A673 (cell line): ENCODE measurements at regions not wholly inside any gene's neighbourhood (a gene's known extent, or its start where the extent isn't known, plus 50 kb on each side); places are given as distances from the start of the nearest gene placed in this dataset.

Source experiments
- BruUV-seq: library from RNA; stranded (reverse); fragments of 400-500 nt; replicated peaks from 2 replicates; lab custom pipeline; 2021; lab: Mats Ljungman, UMichigan
- CTCF ChIA-PET: fragments of 300-600 bp; sonication (Branson Sonifier 250); formaldehyde crosslinking; loops from one replicate; lab custom pipeline; 2022; ENCODE audit warnings: antibody characterized with exemption; lab: Charles Lee
- POLR2A ChIA-PET: fragments of 300-600 bp; sonication (Branson Sonifier 250); formaldehyde crosslinking; loops from one replicate; lab custom pipeline; 2022; ENCODE audit warnings: antibody characterized with exemption; ENCODE audit not compliant: low non-redundant PET; lab: Charles Lee
- DNase-seq: peaks from one replicate; pipeline ENCODE4 v3.0.0-alpha.2; 2015; ENCODE audit warnings: low spot score
- H3K27ac ChIP-seq: fragments of 200-600 bp; sonication (generic); 2 replicates; pipeline ENCODE4 v1.5.1; 2016; ENCODE audit warnings: mixed run types, low read depth, mild to moderate bottlenecking, mixed read lengths, antibody characterized with exemption, low read length; ENCODE audit not compliant: poor library complexity, severe bottlenecking
- H3K27me3 ChIP-seq: fragments of 200-600 bp; sonication (generic); replicated peaks from 2 replicates; pipeline ENCODE4 v1.6.1; 2017; ENCODE audit warnings: mixed run types, low read depth, mild to moderate bottlenecking, mixed read lengths, antibody characterized with exemption, low read length; ENCODE audit not compliant: insufficient read depth, poor library complexity
- H3K36me3 ChIP-seq: fragments of 200-600 bp; sonication (generic); 2 replicates; pipeline ENCODE4 v1.6.1; 2016; ENCODE audit warnings: mixed run types, mild to moderate bottlenecking, mixed read lengths, antibody characterized with exemption, low read length; ENCODE audit not compliant: insufficient read depth, poor library complexity, severe bottlenecking
- H3K4me1 ChIP-seq: fragments of 200-600 bp; sonication (generic); 2 replicates; pipeline ENCODE4 v1.6.1; 2017; ENCODE audit warnings: mixed run types, mild to moderate bottlenecking, mixed read lengths, antibody characterized with exemption, low read length; ENCODE audit not compliant: insufficient read depth, poor library complexity, severe bottlenecking
- H3K4me3 ChIP-seq: fragments of 200-600 bp; sonication (generic); 2 replicates; pipeline ENCODE4 v1.5.1; 2016; ENCODE audit warnings: low read depth, mixed run types, mild to moderate bottlenecking, mixed read lengths, low read length; ENCODE audit not compliant: poor library complexity, severe bottlenecking
- H3K9me3 ChIP-seq: fragments of 200-600 bp; sonication (generic); 2 replicates; pipeline ENCODE4 v1.6.1; 2016; ENCODE audit warnings: mixed run types, low read depth, mild to moderate bottlenecking, mixed read lengths, antibody characterized with exemption, low read length; ENCODE audit not compliant: poor library complexity, severe bottlenecking
- EZH2 ChIP-seq: fragments of 200-600 bp; sonication (generic); IDR thresholded peaks from 2 replicates; pipeline ENCODE4 v1.6.1; 2017; ENCODE audit warnings: borderline replicate concordance, low read depth, mild to moderate bottlenecking, mixed read lengths, antibody characterized with exemption, low read length; ENCODE audit not compliant: poor library complexity, severe bottlenecking
- intact Hi-C: fragments of 100-400 bp; cut with micrococcal nuclease; formaldehyde crosslinking; loops from one replicate; pipeline ENCODE4 v1.10.0; 2022; ENCODE audit not compliant: unreplicated experiment
- TF ChIP-seq, protein P1 (sequence below): fragments of 300-800, 200-600 bp; sonication (generic); conservative IDR thresholded peaks from 2 replicates; pipeline ENCODE4 v1.5.1; 2017; ENCODE audit warnings: low read depth, mild to moderate bottlenecking, antibody characterized with exemption, low read length, moderate library complexity, mixed read lengths

GRCh38 chr5:168020542-168021294 is 270.7 kb upstream of the WWC1 start:
- intact Hi-C loops, result loop anchor here (1.0 to 2.0 kb wide), 2 partner anchors 125 to 438 kb away; no protein-coding TSS in a partner anchor
- Histone ChIP-seq H3K9me3 (no peaks in the 10 kb centered on the region), H3K27ac (peak overlapping the region; percentile 4), H3K4me3 (no peak overlapping the region), H3K36me3 (peaks cover 6% of the 10 kb centered on the region), H3K4me1 (peaks cover 62% of the 10 kb centered on the region), H3K27me3 (no peaks in the 10 kb centered on the region)
- no TSS peak for BruUV-seq
- CTCF ChIA-PET, result no interaction called here
- POLR2A ChIA-PET, result no interaction called here
- no peak for TF ChIP-seq EZH2
- TF ChIP-seq, protein P1, sequence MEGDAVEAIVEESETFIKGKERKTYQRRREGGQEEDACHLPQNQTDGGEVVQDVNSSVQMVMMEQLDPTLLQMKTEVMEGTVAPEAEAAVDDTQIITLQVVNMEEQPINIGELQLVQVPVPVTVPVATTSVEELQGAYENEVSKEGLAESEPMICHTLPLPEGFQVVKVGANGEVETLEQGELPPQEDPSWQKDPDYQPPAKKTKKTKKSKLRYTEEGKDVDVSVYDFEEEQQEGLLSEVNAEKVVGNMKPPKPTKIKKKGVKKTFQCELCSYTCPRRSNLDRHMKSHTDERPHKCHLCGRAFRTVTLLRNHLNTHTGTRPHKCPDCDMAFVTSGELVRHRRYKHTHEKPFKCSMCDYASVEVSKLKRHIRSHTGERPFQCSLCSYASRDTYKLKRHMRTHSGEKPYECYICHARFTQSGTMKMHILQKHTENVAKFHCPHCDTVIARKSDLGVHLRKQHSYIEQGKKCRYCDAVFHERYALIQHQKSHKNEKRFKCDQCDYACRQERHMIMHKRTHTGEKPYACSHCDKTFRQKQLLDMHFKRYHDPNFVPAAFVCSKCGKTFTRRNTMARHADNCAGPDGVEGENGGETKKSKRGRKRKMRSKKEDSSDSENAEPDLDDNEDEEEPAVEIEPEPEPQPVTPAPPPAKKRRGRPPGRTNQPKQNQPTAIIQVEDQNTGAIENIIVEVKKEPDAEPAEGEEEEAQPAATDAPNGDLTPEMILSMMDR, result peak; percentile 47
- peak; percentile 41 for DNase-seq

DNA sequence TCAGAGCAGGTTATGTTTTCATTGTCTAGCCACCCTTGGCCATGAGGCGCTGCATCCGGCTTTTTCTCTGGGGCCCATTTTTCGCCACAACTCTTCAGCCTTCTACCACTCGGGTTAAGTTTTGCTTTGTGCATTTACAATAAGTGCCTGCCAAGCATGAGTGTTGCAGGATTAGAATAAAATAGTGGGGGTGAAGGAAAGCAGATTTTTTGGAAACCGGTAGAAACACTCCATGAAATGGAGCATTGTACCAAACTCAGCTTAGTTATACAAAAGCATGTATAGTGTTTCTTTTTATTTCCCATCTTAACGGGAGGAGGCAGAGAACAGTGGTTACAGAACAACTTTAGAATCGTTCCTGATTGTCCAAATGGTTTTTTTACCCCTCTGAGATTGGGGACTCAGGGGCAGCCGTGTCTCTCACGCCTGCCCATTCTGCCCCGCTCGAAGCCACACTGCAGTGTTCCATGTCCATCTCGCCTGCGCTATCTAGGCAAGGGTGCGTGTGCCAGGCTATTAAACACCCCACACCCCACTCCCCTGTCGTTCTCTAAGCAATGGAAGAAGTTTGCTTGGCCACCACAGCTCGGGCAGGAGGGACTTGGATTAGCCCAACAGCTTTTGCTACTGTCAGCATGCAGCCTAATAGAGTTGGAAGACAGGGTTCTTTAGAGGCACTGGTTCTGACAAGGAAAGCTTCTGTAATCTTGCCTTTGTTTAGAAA is 268.8 kb upstream of the WWC1 start:
- peaks cover 65% of the 10 kb centered on the region for H3K4me1 ChIP-seq
- no peak for TF ChIP-seq EZH2
- TF ChIP-seq, protein P1, result no peak
- DNase-seq, result no peak
- CTCF ChIA-PET, result no interaction called here
- intact Hi-C loops, result no loop called here
- POLR2A ChIA-PET, result no interaction called here
- H3K27ac ChIP-seq, result peak overlapping the region; percentile 64
- no peak overlapping the region for H3K4me3 ChIP-seq
- H3K27me3 ChIP-seq, result no peaks in the 10 kb centered on the region
- no peaks in the 10 kb centered on the region for H3K9me3 ChIP-seq
- no TSS peak for BruUV-seq
- no peaks in the 10 kb centered on the region for H3K36me3 ChIP-seq

DNA sequence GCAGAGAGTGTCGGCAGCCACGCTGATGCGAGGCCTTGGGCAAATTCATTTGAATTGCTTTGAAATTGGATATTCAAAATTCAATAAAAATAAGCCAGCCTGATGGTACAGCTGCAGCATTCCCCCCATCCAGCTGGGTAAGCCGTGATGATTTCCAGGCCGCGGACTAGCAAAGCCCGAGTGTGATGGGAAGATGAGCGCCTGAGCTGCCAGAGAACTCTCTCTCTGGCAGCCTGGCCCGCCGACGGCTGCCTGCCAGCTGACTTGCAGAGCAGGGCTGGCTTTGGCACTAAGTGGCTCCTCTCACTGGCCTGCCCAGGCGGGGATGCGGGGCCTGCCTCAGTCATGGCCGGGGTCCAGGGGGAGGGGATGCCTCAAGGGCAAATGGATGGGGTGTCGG is 268.3 kb upstream of the WWC1 start:
- TF ChIP-seq EZH2, result no peak
- TF ChIP-seq, protein P1, result no peak
- POLR2A ChIA-PET, result no interaction called here
- intact Hi-C loops, result no loop called here

More for the DNA sequence above, 268.3 kb upstream of the WWC1 start:
- H3K9me3 ChIP-seq, result no peaks in the 10 kb centered on the region
- peak overlapping the region; percentile 64 for H3K27ac ChIP-seq
- no peaks in the 10 kb centered on the region for H3K27me3 ChIP-seq
- BruUV-seq, result no TSS peak
- no peaks in the 10 kb centered on the region for H3K36me3 ChIP-seq
- peak; percentile 25 for DNase-seq
- no peak overlapping the region for H3K4me3 ChIP-seq
- CTCF ChIA-PET, result no interaction called here
- H3K4me1 ChIP-seq, result peaks cover 60% of the 10 kb centered on the region
